ENCODE measurements at regions not wholly inside any gene's neighbourhood (a gene's known extent, or its start where the extent isn't known, plus 50 kb on each side); places are given as distances from the start of the nearest gene placed in this dataset.

DNA sequence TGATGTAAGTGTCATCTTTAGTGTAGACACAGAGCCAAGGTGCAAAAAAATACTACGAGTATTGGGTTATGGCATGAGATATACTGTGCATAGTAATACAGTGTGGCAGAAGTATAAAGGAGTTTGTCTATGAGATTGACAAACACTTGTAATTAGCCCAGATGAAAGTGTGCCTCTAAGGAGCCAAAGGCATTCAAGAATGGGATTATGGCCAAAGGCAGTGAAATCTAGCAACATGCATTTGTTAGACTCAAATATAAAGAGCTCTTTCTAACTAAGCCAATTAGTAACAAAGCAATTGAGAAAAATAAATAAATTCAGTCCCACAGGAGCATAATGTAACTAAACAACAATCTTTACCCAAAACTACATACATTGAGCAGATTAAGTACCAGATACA lies 1761.8 kb downstream of the SUCLG1 start:
- no peaks in the 10 kb centered on the region for H3K36me3 ChIP-seq (replicated peaks; ENCODE audit: insufficient read depth, low read length)
- no peaks in the 10 kb centered on the region for H3K4me1 ChIP-seq (ENCODE audit: low read length)
- H3K27ac ChIP-seq (ENCODE audit: low read length): no peak overlapping the region
- no peaks in the 10 kb centered on the region for H3K9me2 ChIP-seq (replicated peaks; ENCODE audit: insufficient read depth, low read length)
- no peak overlapping the region for H2AFZ ChIP-seq (ENCODE audit: low read length)
- no peaks in the 10 kb centered on the region for H4K20me1 ChIP-seq (ENCODE audit: insufficient read depth, low read length)
- H3K9me3 ChIP-seq (replicated peaks; ENCODE audit: insufficient read depth, low read length): no peaks in the 10 kb centered on the region
- no peak for DNase-seq
- TF ChIP-seq, protein P1, sequence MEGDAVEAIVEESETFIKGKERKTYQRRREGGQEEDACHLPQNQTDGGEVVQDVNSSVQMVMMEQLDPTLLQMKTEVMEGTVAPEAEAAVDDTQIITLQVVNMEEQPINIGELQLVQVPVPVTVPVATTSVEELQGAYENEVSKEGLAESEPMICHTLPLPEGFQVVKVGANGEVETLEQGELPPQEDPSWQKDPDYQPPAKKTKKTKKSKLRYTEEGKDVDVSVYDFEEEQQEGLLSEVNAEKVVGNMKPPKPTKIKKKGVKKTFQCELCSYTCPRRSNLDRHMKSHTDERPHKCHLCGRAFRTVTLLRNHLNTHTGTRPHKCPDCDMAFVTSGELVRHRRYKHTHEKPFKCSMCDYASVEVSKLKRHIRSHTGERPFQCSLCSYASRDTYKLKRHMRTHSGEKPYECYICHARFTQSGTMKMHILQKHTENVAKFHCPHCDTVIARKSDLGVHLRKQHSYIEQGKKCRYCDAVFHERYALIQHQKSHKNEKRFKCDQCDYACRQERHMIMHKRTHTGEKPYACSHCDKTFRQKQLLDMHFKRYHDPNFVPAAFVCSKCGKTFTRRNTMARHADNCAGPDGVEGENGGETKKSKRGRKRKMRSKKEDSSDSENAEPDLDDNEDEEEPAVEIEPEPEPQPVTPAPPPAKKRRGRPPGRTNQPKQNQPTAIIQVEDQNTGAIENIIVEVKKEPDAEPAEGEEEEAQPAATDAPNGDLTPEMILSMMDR (IDR thresholded peaks at IDR 0.05; ENCODE audit: low read length): no peak
- TF ChIP-seq EZH2phosphoT487 (IDR thresholded peaks at IDR 0.05; ENCODE audit: low read length) (no peak), EZH2 (optimal IDR thresholded peaks at IDR 0.05; ENCODE audit: low read depth, low read length) (no peak)
- no peak overlapping the region for H3K4me2 ChIP-seq (ENCODE audit: low read depth, low read length)
- H3K27me3 ChIP-seq (replicated peaks; ENCODE audit: insufficient read depth, low read length): no peaks in the 10 kb centered on the region
- no peaks in the 10 kb centered on the region for H3K79me2 ChIP-seq (ENCODE audit: low read length)
- H3K9ac ChIP-seq (ENCODE audit: low read length): no peak overlapping the region
- H3F3A ChIP-seq (ENCODE audit: insufficient read depth, low read length): no peaks in the 10 kb centered on the region
- H3K4me3 ChIP-seq (ENCODE audit: low read length): no peak overlapping the region

DNA sequence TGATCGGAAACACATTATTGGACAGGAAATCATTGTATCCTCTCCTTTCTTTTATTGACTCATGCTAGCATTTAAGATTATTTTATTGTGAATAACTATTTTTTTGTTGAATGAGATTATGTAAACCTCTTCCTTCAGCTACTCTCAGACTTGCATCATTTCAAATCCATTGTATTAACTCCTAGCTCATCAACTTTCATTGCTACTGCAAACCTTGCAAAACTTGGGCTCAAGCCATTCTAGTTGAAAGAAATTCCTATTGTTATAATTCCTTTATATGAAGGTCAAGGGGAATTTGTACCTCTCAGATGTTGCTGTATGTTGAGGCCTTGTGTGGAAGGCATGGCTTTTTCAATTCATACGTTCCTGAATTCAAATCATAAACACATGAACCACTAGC lies 1764.6 kb downstream of the SUCLG1 start:
- no peak for TF ChIP-seq EZH2phosphoT487 (IDR thresholded peaks at IDR 0.05; ENCODE audit: low read length)
- no peak for TF ChIP-seq EZH2 (optimal IDR thresholded peaks at IDR 0.05; ENCODE audit: low read depth, low read length)
- TF ChIP-seq, protein P1 (IDR thresholded peaks at IDR 0.05; ENCODE audit: low read length): no peak
- DNase-seq: no peak
- H3K9me3 ChIP-seq (replicated peaks; ENCODE audit: insufficient read depth, low read length): no peaks in the 10 kb centered on the region
- H3K4me3 ChIP-seq (ENCODE audit: low read length): no peak overlapping the region
- H2AFZ ChIP-seq (ENCODE audit: low read length): no peak overlapping the region
- H3K4me1 ChIP-seq (ENCODE audit: low read length): no peaks in the 10 kb centered on the region
- no peak overlapping the region for H3K4me2 ChIP-seq (ENCODE audit: low read depth, low read length)
- no peaks in the 10 kb centered on the region for H4K20me1 ChIP-seq (ENCODE audit: insufficient read depth, low read length)
- H3K79me2 ChIP-seq (ENCODE audit: low read length): no peaks in the 10 kb centered on the region
- no peaks in the 10 kb centered on the region for H3K9me2 ChIP-seq (replicated peaks; ENCODE audit: insufficient read depth, low read length)
- no peaks in the 10 kb centered on the region for H3K36me3 ChIP-seq (replicated peaks; ENCODE audit: insufficient read depth, low read length)
- H3K27me3 ChIP-seq (replicated peaks; ENCODE audit: insufficient read depth, low read length): no peaks in the 10 kb centered on the region
- H3K27ac ChIP-seq (ENCODE audit: low read length): no peak overlapping the region
- no peaks in the 10 kb centered on the region for H3F3A ChIP-seq (ENCODE audit: insufficient read depth, low read length)
- H3K9ac ChIP-seq (ENCODE audit: low read length): no peak overlapping the region

DNA sequence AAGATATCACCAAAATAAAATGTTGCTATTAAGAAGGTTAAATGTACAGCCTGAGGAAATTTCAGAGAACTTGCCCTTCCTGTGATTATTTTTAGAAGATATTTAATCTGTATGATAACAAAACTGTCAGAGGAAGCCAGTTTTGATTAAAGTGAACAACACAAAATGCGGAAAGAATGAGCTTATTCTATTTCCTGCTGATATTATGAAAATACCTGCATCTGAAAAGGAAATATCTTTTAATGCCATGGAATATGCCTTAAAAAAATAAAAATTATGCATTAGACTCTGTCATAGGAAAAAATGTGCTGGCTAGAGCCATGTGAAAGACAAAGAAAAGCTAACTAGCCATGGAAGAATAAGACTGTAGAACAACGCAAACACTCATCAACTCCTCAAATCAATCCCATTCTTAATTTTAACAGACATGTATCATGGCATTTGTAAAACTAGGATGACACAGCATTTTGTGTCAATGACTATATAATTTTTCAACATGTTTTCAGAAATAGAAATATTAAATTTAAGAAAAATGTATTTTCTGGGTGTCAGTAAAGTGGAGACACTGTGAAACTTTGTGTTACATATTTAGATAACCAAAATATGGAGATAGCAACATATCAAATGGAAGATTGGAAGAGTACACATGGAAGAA lies 1768.2 kb downstream of the SUCLG1 start:
- no peaks in the 10 kb centered on the region for H3K4me1 ChIP-seq (ENCODE audit: low read length)
- H3K9me3 ChIP-seq (replicated peaks; ENCODE audit: insufficient read depth, low read length): no peaks in the 10 kb centered on the region
- H3K4me2 ChIP-seq (ENCODE audit: low read depth, low read length): no peak overlapping the region
- no peaks in the 10 kb centered on the region for H4K20me1 ChIP-seq (ENCODE audit: insufficient read depth, low read length)
- H2AFZ ChIP-seq (ENCODE audit: low read length): no peak overlapping the region
- no peaks in the 10 kb centered on the region for H3K9me2 ChIP-seq (replicated peaks; ENCODE audit: insufficient read depth, low read length)
- H3K36me3 ChIP-seq (replicated peaks; ENCODE audit: insufficient read depth, low read length): no peaks in the 10 kb centered on the region
- TF ChIP-seq EZH2phosphoT487 (IDR thresholded peaks at IDR 0.05; ENCODE audit: low read length) (no peak), EZH2 (optimal IDR thresholded peaks at IDR 0.05; ENCODE audit: low read depth, low read length) (no peak)
- TF ChIP-seq, protein P1 (IDR thresholded peaks at IDR 0.05; ENCODE audit: low read length): no peak
- no peak overlapping the region for H3K9ac ChIP-seq (ENCODE audit: low read length)
- H3K4me3 ChIP-seq (ENCODE audit: low read length): no peak overlapping the region
- no peaks in the 10 kb centered on the region for H3F3A ChIP-seq (ENCODE audit: insufficient read depth, low read length)
- no peak overlapping the region for H3K27ac ChIP-seq (ENCODE audit: low read length)
- H3K79me2 ChIP-seq (ENCODE audit: low read length): no peaks in the 10 kb centered on the region
- no peak for DNase-seq
- H3K27me3 ChIP-seq (replicated peaks; ENCODE audit: insufficient read depth, low read length): no peaks in the 10 kb centered on the region
